Dermis microvascular lymphatic vessel endothelial cell (primary cell): ENCODE measurements at regions not wholly inside any gene's neighbourhood (a gene's known extent, or its start where the extent isn't known, plus 50 kb on each side); places are given as distances from the start of the nearest gene placed in this dataset.
"Not testable (repeated sequence)": the region's sequence is repeated elsewhere in the genome, so short reads cannot be mapped to it uniquely, and the experiment has no call there.

Experiments used
- DNase-seq, 2 donors: peaks; one replicate each; pipeline versions ENCODE4 v3.0.0 to v3.0.0-alpha.2; 2010; ENCODE audit warnings: low read depth in 2 of 2

DNA sequence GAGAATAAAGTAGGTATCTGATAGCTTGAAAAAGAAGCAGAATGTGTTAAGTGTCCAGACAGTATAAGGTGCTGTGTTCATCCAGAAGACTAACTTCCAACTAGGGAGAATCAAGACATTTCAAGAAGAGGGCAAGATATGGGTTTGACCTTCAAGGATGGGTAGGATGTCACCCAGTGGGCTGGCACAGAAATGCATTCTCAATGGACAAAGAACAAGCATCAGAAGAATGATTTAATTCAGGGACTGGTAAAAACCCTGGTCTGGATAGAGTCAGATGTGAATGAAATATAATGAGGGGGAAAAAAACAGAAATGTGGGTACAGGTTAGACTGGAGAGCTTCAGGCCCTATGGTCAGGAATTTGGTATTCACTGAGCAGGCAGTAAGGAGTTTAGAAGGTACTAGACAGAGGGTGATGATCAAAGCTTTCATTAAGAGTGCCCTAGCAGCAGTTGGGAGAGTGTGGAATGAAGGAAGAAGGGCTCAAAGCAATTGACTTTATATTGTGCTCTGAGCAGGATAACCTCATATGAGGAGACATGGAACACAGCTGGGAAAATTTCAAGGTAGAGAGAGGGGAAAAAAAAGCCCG lies 180.7 kb upstream of the ANK3 start:
- DNase-seq, result no peak

DNA sequence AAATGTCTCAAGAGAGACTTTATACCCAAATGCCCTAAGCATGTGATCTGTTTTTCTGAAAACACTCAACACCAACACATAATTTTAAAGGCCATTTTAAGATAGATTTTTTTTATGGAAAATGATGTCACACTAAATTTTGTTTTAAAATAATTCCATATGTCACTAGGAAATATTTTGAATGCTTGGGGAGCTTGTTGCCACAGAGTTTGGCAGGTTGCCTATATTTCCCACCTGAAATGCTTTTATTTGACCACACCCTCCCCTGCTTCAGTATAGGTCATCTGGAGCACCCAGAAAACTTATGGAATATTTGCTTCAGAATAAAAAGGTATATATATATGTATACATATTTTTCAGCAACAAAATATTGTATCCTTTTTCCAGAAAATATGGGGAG lies 180.0 kb upstream of the ANK3 start:
- no peak for DNase-seq

DNA sequence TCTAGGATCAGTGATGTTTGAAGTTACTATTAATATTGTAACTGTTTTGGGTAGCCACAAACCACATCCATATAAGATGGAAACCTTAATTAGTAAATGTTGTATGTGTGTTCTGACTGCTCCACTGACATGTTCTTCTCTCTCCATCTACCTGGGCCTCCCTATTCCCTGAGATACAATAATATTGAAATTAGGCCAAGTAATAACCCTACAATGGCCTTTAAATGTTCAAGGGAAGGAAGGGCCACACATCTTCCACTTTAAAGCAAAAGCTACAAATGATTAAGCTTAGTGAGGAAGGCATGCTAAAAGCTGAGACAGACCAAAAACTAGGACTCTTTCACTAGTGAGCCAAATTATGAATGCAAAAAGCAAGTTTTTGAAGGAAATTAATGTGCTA lies 176.4 kb upstream of the ANK3 start:
- no peak for DNase-seq

DNA sequence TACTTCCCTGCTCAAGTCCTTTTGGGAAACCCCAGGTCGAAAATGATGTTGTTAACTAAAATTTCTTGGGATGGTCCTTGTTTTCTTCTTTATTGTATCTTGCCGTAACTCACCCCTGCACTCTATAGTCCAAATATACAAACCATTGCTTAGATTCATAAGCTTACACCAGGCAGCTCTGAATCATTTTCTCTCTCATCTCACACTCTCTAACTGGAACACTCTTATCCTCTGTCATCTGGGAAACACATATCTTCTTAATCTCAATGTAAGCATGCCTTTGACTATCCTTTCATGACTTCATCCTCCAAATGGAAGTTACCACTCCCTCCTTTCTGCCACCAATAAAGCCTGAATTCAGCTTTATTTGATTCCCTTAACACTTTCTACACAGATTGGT lies 175.8 kb upstream of the ANK3 start:
- DNase-seq, result no peak

DNA sequence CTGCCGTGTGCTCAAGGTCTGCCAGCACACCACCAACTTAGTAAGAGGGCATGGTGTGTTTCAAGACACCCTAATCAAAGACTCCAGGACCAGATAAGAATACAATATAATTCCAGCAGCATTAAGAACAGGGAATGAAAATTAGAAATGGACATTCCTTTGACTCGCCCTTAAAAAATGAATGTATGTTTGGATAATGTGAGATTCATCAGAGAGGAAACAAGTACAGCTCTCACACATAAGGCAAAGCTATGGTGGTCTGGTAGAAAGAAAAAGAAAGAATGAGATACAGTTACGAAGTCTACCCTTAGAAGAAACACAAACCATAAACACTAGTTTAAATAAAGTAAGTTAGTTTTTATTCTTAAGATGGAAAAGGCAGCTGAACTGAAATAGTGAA lies 174.8 kb upstream of the ANK3 start:
- DNase-seq, result no peak

DNA sequence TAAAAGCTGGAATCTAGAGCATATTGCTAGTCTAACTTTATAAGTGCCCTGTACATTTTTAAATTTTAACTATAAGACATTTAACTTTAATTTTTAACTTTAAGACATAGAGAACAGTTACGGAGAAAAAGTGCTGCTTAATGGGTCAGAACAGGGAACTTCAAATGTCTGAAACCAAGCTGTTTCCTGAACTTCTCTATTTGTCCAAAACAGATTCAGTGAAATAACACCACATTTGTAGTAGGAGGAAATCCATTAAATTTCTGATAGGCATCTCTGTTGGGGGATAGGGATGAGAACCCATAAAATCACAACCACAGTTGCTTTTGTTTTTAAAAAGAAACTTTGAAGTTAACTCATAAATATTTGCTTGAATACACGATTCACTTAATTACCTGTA lies 170.8 kb upstream of the ANK3 start:
- no peak for DNase-seq

DNA sequence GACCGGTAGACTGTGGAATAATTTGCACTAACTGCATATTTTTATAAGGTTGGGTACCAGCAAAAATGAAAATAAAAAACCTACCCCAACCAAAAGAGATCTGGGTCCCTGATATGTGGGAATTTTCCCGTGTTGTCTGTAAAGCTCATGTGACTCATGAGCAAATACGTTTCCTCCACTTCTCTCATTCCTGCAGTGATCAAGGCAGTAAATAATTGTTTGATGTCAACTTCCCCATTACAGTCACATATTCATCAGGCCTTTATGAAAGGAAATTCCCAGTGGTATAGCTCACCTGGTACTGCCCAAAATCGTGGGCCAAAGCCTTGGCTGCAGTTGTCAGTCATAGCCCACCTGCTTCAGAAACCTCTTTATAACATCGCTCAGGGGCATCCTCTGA lies 166.0 kb upstream of the ANK3 start:
- no peak for DNase-seq

DNA sequence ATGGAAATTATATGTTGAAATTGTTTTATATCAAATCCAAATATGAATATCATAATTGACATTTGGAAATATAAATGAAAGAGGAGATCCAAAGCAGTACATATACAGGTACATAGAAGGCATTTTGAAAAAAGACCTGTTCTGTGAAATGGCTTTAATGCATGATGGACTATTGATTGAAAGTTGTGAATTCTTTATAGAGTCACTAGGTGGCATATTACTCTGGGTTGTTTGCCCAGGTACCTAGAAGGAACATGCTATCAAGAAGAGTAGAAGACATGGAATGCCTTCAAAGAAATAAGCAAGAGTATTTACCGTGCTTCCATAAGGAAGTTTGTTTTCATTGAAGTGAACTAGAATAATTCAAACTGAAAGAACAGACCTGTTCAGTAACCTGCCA lies 160.0 kb upstream of the ANK3 start:
- peak in 1 of 2 donors; percentile 16 for DNase-seq

DNA sequence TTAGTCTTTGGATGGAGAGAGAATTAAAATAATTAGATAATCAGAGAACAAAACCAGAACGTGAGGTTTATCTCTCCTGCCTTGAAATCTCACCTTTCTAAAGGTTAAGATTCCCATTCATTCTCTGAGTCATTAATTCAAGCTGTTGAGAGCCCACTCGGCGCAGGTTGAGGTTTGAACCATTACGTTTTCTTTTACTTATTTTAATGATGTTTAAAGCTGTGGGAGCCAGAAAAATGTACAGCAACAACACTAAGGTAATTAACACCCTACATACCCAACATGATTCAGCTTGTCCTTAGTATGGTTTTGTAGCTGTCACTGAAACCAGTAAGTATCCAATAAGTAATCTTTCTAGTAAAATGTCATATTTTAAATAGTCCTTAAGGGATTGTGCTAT lies 153.0 kb upstream of the ANK3 start:
- no peak for DNase-seq

DNA sequence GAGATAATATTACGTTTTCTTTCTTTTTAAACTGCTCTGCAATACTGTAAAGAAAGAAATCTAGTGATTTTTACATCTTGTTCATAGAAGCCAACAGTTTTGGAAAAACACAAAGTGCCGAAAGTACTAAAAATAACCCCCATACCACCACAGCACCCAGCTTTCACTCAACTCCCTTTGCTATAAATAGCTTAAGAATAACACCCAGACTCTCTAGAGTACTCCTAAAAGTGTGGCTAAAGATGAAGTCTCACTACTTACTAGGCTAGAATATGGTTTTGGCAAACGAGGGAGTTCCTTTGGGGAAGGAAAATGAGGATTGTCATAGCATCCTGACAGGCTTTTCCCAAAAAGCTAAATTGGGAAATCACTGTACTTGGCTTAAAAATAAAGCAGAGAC lies 151.8 kb upstream of the ANK3 start:
- no peak for DNase-seq

DNA sequence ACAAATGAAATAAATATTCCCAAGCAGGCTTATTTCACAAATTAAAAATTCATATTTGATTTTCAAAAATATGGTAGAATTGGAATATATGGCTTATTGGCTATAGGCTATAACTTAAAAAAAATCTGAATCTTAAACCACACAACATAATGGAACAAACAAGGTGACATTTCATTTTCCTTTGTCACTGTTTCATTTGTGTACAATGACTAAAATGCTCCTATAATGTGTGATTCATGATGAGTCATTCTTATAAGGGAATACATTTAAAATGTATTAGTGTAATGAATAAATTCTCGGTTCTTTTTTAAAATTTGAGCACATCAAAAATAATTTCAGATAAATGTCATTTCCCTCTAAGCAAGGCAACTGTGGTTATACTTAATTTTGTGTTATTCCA lies 148.0 kb upstream of the ANK3 start:
- no peak for DNase-seq

DNA sequence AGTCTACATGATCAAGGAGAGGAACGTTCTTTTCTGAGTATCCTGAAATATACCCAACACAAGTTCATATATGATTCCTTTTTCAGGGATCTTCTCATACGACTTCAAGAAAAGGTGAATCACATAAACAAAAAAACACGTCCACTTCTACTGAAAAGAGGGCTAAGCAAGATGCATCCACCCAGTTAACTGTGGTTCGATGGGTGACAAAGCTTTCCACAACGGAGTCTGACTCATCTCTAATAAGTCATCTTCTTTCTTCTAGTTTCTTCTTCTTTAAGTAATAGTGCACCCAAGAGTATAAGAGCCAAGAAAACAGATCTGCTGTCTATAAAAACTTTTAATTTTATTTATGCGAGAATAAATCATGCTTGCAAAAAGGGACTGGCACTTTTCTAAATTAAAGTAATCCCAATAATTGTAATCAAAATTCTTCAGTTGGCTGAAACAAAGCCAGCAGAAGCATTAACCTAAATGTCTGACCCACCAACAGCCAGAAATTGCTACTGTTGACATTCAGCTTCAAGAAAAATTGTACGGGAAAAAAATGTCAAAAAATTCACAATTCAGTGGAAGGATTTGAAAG lies 146.9 kb upstream of the ANK3 start:
- DNase-seq, result no peak

DNA sequence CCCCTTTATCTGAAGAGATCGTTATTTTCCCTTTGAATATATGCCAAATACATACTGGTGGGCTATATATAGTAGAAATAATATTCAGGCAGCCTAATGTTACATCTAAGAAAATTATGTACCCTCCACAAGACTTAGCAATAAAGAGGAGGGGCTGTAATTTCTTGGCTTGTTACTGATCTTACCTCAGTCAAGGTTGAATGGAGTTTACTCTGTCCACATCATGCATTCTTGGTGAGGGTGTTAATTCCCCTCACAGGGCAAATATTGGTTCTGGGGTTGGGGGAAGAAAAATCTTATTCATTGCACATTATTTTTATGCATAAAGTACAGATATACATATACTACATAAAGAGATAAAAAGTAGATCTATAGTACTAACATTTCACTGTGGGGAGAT lies 145.8 kb upstream of the ANK3 start:
- DNase-seq, result no peak

DNA sequence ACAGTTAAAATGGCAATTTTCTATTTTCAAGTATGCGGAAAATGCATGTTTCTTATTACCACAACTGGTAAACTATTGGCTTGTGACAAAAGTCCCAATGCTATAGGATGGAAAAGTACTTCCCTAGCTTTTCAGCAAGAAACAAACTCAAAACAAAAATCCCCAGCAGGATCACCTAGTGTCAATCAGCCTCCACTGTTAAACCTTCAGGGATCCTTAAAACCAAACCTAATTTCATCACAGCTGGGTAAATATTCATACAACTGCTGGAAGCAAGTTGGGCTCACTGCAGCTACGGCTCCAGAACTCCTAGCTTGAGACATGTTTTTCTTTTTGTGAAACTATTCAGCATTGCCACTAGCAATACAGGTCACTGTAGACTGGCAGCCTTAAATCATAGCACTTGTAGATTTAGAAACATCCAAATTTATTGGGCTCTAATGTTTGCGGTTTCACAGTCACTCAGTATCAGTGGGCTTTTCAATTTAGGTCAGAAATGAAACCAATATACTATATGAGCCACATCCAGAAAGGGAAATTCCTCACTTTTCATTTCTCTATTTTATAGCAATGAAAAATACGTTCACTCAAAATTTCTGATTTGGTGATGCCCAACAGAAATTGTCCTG lies 145.2 kb upstream of the ANK3 start:
- DNase-seq, result no peak

DNA sequence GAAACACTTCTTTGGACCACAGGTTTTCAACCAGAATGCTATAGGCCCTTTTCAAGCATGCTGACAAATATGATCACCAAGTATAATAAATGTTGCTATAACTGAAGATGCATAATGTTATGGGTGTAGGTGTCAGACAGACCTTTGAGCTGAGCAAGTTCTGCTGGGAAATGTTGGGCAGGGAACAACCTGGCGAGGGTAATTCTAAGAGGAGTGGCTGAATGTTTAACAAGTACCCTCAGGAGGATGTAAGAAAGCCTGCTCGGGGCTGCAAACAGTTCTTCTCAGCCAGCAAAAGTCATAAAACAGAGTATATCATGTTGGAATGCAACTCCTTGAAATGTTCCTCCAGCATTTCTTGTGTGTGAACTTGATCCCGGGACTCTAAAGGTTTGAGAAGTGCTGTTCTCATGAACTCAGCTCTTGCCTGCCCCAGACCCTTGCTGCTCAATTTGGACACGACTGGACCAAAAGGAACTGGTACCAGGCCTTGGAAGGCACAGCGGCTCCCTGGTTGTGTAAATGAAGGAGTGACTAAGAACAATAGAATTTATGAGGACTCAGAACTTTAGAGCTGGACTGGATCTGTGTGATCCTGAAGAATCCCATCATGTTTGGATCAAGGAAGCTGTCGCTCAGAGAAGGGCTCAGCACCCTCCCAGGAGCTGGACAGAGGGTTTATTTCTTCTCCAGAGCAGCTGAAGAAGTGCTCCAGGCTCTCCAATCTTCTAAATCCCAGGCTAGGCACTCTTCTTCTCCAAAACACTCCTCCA lies 143.2 kb upstream of the ANK3 start:
- DNase-seq, result no peak

DNA sequence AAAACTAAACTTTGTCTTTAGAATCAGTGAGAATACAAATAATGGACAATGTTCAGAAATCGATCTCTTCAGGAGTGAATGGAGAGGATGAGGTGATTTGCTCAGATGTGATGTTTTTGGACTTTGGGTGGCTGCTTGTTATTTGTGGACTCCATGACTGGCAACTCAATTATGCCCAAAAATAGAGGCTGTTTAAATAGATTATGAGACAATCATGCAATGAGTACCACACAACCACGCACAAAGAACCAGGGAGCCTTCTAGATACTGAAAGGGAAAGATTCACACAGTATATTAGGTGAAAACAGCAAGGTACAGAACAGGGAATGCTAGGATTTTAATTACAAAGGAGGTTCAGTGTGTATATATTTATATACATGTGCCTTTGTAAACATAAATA lies 141.3 kb upstream of the ANK3 start:
- DNase-seq, result no peak

DNA sequence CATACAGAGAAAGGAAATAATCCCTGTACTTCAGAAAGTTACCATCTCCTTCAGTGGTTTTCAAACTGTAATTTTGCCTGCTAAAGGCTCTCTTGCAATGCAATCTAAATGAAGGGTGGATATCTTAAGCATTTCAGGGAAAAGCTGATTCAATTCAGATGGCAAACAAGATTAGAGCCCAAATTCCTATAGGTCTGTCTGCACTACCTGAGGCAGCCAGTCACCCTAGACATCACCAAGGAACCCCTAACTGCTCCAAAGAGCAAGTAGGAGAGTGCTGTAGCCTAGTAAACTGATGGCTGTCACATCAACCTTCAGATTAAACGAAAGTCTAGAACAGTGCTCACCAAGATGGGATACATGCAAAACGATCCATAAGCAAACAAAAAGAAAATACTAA lies 138.0 kb upstream of the ANK3 start:
- no peak for DNase-seq

DNA sequence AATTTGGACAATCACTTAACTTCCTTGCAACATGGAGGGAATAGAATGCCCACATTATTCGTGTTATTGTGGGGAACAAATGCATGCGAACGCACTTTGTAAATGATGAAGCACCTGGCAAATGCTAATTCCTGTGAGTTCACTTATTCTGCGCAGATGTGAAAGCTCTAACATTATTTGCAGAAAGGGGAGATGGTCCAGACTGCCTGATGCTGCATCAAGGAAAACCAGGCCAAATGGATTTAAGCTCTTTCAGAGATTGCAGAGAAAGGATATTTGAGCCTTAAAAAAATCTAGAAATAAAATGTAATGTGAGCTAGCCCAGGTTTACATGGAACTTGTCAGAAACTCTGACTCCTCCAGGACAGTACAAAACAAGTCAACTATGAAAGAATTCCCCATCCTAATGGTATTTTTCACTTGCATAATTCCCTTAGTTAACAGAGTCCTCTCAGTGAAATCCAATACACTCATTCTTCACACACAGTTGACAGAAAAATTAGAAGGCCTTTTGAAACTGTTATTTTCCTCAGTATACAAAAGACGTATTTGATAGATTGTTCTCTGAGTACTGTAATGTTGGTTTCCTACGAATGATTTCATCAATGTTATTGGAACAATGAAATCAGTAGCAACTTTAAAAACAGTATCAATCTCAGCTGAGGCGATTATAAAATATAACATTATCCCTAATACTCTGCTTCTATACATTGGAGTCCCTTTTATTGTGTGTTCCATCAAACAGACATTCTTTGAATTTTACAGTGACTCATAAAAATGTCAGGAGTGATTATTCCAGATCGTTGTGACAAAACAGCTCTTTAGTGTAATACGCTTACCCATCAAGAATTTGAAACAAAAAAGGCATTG lies 136.3 kb upstream of the ANK3 start:
- no peak for DNase-seq

DNA sequence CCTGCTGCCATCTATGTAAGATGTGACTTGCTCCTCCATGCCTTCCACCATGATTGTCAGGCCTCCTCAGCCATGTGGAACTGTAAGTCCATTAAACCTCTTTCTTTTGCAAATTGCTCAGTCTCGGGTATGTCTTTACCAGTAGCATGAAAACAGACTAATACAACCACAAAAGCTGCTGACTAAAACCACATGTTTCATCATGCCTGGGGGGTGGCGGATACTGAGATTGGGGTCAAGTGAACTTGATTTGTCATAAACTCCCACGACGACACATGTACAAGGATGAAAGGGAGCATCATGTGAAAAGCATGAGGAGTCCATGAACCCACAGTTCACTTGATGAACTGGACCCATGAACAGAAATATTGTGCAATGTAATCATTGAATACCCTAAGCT lies 134.9 kb upstream of the ANK3 start:
- DNase-seq, result no peak

DNA sequence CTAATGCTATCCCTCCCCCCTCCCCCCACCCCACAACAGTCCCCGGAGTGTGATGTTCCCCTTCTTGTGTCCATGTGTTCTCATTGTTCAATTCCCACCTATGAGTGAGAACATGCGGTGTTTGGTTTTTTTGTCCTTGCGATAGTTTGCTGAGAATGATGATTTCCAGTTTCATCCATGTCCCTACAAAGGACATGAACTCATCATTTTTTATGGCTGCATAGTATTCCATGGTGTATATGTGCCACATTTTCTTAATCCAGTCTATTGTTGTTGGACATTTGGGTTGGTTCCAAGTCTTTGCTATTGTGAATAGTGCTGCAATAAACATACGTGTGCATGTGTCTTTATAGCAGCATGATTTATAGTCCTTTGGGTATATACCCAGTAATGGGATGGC lies 133.7 kb upstream of the ANK3 start:
- not testable (repeated sequence) for DNase-seq

DNA sequence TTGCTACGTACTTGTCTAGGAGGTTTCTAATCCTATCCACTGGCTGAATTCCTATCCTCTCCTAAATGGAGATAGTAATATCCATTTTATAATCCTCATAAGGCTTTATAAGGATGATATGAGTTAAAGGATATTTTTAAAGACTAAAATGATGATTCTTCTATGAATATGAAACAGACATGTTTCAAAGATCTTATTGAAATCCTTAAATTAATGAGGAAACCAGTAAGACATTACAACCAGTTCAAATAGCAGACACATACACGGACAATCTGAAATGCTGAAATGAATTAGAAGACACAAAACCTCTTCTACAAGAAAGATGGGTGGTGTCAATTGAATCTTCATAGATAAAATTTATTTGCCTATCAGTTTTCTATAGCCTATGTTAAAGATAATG lies 132.9 kb upstream of the ANK3 start:
- DNase-seq, result no peak

DNA sequence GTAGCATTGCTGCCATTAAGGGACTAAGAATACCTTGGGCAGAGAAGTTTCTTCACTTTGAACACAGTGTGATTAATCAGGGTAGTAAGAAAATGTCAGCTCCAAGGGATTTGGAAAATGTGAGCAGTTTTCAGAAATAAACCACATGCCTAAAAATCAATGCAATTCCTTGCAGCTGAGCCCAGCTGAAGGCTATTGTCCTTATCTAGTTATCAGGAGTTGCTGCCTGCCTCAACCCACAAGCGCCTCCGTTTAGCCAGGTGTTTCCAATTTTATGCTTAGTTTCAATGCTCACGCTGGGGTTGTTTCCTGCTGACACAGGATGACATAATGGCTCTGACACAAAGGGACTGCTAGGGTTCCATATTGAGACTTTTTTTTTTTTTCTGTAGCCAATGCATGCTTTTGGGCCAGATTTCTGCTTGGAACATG lies 132.3 kb upstream of the ANK3 start:
- DNase-seq, result no peak
